ENCODE measurements at regions not wholly inside any gene's neighbourhood (a gene's known extent, or its start where the extent isn't known, plus 50 kb on each side); places are given as distances from the start of the nearest gene placed in this dataset.

DNA sequence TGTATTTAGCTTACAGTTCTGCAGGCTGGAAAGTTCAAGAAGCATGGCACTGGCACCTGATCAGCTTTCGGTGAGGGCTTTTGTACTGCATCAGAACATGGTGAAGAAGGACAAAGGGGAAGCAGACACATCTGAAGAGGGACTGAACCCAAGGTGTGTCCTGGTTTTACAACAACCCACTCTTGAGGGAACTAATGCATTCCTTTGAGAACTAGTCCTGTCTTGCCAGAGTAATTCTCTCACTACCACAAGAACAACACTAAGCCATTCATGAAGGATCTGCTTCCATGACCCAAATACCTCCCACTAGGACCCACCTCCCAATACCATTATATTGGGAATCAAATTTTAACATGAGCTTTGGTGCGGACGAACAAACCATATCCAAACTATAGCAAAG lies 93.6 kb downstream of the RFC3 start:
- no peaks in the 10 kb centered on the region for H3K9me3 ChIP-seq
- no peaks in the 10 kb centered on the region for H3K36me3 ChIP-seq
- H3K27ac ChIP-seq = no peak overlapping the region
- H3K4me3 ChIP-seq = no peak overlapping the region
- intact Hi-C loops (cut with DNase I) = no loop called here
- 85 to 91% methylated on average over 3 of the region's 3 CpGs for WGBS, 2 donors
- no peaks in the 10 kb centered on the region for H3K27me3 ChIP-seq
- H3K4me1 ChIP-seq = no peaks in the 10 kb centered on the region
- TF ChIP-seq POLR2A (IDR thresholded peaks at IDR 0.05) (no peak), CTCF (IDR thresholded peaks at IDR 0.05) (no peak)
- no peak for DNase-seq

DNA sequence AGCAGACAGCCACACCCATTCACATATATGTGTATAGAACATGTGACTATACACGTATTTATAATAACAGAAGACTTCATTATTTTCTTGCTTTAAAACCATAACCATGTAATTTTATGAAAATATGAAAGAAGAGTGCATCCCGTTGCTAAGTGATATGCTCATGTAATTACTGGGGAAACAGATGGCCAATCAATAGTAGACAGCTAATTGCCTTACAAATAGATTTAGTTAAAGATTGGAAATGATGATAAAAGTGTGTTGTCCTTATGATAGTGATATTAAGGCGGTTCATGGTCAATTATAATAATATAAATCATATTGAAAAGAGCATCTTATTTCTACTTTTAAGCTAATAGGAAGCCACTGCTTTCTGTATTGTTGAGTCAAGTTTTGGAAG lies 95.9 kb downstream of the RFC3 start:
- Histone ChIP-seq H3K27me3 (no peaks in the 10 kb centered on the region), H3K4me3 (no peak overlapping the region), H3K9me3 (no peaks in the 10 kb centered on the region), H3K4me1 (no peaks in the 10 kb centered on the region), H3K36me3 (no peaks in the 10 kb centered on the region), H3K27ac (no peak overlapping the region)
- no peak for DNase-seq
- intact Hi-C loops (cut with DNase I) = no loop called here
- TF ChIP-seq CTCF (IDR thresholded peaks at IDR 0.05) = no peak
- TF ChIP-seq POLR2A (IDR thresholded peaks at IDR 0.05) = no peak
- WGBS, 2 donors = 87 to 92% methylated on average over 3 of the region's 3 CpGs

GRCh38 chr13:33917190-33917589 lies 99.2 kb downstream of the RFC3 start:
- no peak overlapping the region for H3K27ac ChIP-seq
- H3K36me3 ChIP-seq = no peaks in the 10 kb centered on the region
- no peaks in the 10 kb centered on the region for H3K9me3 ChIP-seq
- no peak for DNase-seq
- H3K4me1 ChIP-seq = no peaks in the 10 kb centered on the region
- WGBS, 2 donors = 80 to 82% methylated on average over 4 of the region's 4 CpGs
- intact Hi-C loops (cut with DNase I) = no loop called here
- no peak overlapping the region for H3K4me3 ChIP-seq
- TF ChIP-seq POLR2A (IDR thresholded peaks at IDR 0.05) (no peak), CTCF (IDR thresholded peaks at IDR 0.05) (no peak)
- no peaks in the 10 kb centered on the region for H3K27me3 ChIP-seq

- no peak for DNase-seq
- Histone ChIP-seq H3K4me1 (no peaks in the 10 kb centered on the region), H3K36me3 (no peaks in the 10 kb centered on the region), H3K9me3 (no peaks in the 10 kb centered on the region), H3K27ac (no peak overlapping the region), H3K27me3 (no peaks in the 10 kb centered on the region), H3K4me3 (no peak overlapping the region)
- 18 to 33% methylated on average over 6 of the region's 7 CpGs for WGBS, 2 donors
- intact Hi-C loops (cut with DNase I) = no loop called here
- TF ChIP-seq CTCF (IDR thresholded peaks at IDR 0.05) = no peak
- no peak for TF ChIP-seq POLR2A (IDR thresholded peaks at IDR 0.05)
These were observed 100.4 kb downstream of the RFC3 start for GRCh38 chr13:33918199-33918932.

GRCh38 chr13:33919120-33919519 lies 101.2 kb downstream of the RFC3 start:
- DNase-seq = no peak

More at GRCh38 chr13:33919120-33919519, 101.2 kb downstream of the RFC3 start:
- Histone ChIP-seq H3K4me1 (no peaks in the 10 kb centered on the region), H3K27me3 (no peaks in the 10 kb centered on the region), H3K36me3 (no peaks in the 10 kb centered on the region), H3K9me3 (no peaks in the 10 kb centered on the region), H3K27ac (no peak overlapping the region), H3K4me3 (no peak overlapping the region)
- WGBS, 2 donors = 93 to 96% methylated on average over 3 of the region's 3 CpGs
- TF ChIP-seq POLR2A (IDR thresholded peaks at IDR 0.05) (no peak), CTCF (IDR thresholded peaks at IDR 0.05) (no peak)
- intact Hi-C loops (cut with DNase I) = no loop called here

Data from esophagus squamous epithelium (tissue), 5 donors.